Thoracic aorta (tissue), 2 donors: ENCODE measurements at regions not wholly inside any gene's neighbourhood (a gene's known extent, or its start where the extent isn't known, plus 50 kb on each side); places are given as distances from the start of the nearest gene placed in this dataset.

Experiments used
- ATAC-seq: fragments of 150-250 bp; one replicate; pipeline ENCODE4 v1.8.0; 2017; ENCODE audit warnings: low read depth; ENCODE audit not compliant: insufficient number of reproducible peaks, low FRiP score
- DNase-seq: peaks from one replicate; pipeline ENCODE4 v3.0.0-alpha.2; 2020; ENCODE audit warnings: low spot score
- H3K27ac ChIP-seq, 2 donors: fragments of 200-600 bp; sonication (generic); 1 replicate in 1 of 2; 2 replicates in 1 of 2; pipeline ENCODE4 v1.5.1; 2016; ENCODE audit warnings: mild to moderate bottlenecking in 2 of 2, moderate library complexity in 2 of 2
- H3K27me3 ChIP-seq: fragments of 200-600 bp; sonication (generic); replicated peaks from 2 replicates; pipeline ENCODE4 v1.6.0; 2016; ENCODE audit warnings: mild to moderate bottlenecking; ENCODE audit not compliant: insufficient read depth
- H3K36me3 ChIP-seq: fragments of 200-600 bp; sonication (generic); one replicate; pipeline ENCODE4 v1.5.1; 2016
- H3K4me1 ChIP-seq, 2 donors: fragments of 200-600 bp; sonication (generic); 1 replicate in 1 of 2; 2 replicates in 1 of 2; pipeline versions ENCODE4 v1.5.1 to v1.6.0; 2016; ENCODE audit warnings: low read depth in 2 of 2, mild to moderate bottlenecking in 1 of 2; ENCODE audit not compliant: control insufficient read depth in 1 of 2
- H3K4me3 ChIP-seq: fragments of 200-600 bp; sonication (generic); 2 replicates; pipeline ENCODE4 v1.5.1; 2016; ENCODE audit warnings: mild to moderate bottlenecking
- H3K9me3 ChIP-seq: fragments of 200-600 bp; sonication (generic); 2 replicates; pipeline ENCODE4 v1.5.1; 2016
- TF ChIP-seq, protein P1 (sequence below): fragments of 200-600 bp; sonication (generic); IDR thresholded peaks from one replicate; pipeline ENCODE4 v1.5.1; 2019; ENCODE audit warnings: antibody characterized with exemption

DNA sequence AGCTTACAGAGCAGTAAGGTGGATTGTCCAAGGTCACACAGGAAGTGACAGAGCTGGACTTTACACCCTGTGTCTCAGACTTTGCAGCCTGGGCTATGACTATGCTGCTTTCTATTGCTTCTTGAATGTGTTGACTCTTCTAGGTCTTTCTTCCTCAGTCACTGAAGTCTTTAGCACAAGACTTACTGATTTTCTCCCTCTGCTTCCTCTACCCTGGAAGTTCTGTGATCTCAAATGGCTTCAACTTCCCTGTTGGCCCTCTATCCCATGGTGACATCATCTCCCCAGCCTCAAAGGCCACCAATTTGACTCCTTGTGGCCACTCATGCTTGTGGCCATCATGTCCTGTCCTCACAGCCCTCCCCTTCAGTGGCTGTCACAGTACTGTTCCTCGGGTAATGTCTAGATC, 181.3 kb downstream of the HS3ST3A1 start:
- DNase-seq (no peak), ATAC-seq (no peak)
- H3K36me3 ChIP-seq, result no peaks in the 10 kb centered on the region
- H3K27me3 ChIP-seq, result no peaks in the 10 kb centered on the region
- H3K9me3 ChIP-seq, result no peaks in the 10 kb centered on the region
- TF ChIP-seq, protein P1, sequence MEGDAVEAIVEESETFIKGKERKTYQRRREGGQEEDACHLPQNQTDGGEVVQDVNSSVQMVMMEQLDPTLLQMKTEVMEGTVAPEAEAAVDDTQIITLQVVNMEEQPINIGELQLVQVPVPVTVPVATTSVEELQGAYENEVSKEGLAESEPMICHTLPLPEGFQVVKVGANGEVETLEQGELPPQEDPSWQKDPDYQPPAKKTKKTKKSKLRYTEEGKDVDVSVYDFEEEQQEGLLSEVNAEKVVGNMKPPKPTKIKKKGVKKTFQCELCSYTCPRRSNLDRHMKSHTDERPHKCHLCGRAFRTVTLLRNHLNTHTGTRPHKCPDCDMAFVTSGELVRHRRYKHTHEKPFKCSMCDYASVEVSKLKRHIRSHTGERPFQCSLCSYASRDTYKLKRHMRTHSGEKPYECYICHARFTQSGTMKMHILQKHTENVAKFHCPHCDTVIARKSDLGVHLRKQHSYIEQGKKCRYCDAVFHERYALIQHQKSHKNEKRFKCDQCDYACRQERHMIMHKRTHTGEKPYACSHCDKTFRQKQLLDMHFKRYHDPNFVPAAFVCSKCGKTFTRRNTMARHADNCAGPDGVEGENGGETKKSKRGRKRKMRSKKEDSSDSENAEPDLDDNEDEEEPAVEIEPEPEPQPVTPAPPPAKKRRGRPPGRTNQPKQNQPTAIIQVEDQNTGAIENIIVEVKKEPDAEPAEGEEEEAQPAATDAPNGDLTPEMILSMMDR, result no peak
- H3K27ac ChIP-seq, result no peak overlapping the region
- no peaks in the 10 kb centered on the region for H3K4me1 ChIP-seq
- H3K4me3 ChIP-seq, result no peak overlapping the region

DNA sequence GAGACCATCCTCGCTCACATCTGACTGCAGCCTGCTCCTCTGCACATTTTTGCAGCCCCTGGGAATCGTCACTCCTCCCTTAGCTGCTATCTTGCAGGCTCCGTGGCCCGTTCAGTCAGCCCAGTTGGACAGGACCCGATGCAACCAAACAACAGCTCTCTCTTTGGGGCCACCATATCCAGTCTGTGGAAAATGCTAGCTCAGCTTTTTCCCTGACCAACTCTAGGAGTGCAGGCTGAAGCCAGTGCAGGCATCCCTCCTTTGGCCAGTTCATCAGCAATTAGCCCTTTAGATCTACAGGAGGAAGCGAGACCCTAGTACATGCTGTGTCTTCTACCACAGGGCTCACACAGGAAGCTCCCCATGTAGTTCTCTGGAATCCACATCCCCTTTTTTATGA, 182.1 kb downstream of the HS3ST3A1 start:
- no peak for DNase-seq
- H3K9me3 ChIP-seq, result no peaks in the 10 kb centered on the region
- no peaks in the 10 kb centered on the region for H3K27me3 ChIP-seq
- H3K36me3 ChIP-seq, result no peaks in the 10 kb centered on the region
- TF ChIP-seq, protein P1, result no peak
- no peak overlapping the region for H3K27ac ChIP-seq
- no peak for ATAC-seq
- no peaks in the 10 kb centered on the region for H3K4me1 ChIP-seq
- H3K4me3 ChIP-seq, result no peak overlapping the region

DNA sequence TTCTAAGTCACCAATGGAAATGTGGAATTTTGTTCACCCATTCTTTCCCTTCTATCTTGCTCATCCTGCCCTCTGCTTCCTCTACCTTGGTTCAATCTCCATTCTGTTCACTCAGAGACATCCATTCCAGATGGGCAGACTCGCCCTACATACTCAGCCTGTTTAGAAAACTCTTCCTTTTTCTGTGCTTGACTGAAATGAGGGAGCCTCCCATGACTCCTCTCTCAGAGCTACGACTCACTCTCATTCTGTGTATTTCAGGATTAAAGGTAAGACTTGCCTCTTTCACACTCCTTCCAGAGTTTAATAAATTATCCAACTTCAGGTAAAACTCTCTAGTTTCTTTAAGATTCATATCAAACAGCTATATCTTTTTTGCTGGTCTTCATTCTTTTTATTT, 182.8 kb downstream of the HS3ST3A1 start:
- ATAC-seq (no peak), DNase-seq (no peak)
- no peaks in the 10 kb centered on the region for H3K9me3 ChIP-seq
- H3K4me3 ChIP-seq, result no peak overlapping the region
- TF ChIP-seq, protein P1, result no peak
- no peaks in the 10 kb centered on the region for H3K4me1 ChIP-seq
- no peaks in the 10 kb centered on the region for H3K27me3 ChIP-seq
- H3K36me3 ChIP-seq, result no peaks in the 10 kb centered on the region
- no peak overlapping the region for H3K27ac ChIP-seq

DNA sequence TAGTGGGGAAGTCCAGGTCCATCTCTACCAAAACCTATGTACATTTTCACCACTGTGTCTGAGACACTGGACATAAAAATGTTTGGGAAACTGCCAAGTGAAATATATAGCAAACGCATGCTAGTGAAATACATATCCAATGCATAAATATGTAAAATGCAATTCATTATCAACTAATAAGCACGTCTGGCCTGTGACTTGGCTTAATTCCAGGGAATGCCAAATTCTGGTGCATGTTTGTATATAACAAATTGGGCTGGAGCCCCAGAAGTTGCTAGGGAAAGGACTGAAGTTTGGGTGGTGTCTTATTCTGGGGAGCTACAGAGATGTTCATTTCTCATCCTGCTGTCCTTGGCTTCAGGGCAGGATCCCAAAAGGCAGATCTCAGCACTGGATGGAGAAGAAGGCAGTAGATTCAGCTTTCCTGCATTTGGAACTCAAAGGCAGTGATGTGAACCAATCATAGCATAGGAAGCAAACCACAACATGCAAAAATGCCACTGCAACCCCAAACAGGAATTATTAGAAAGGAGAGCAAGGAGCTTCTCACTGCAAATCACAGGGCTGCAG, 184.3 kb downstream of the HS3ST3A1 start:
- H3K27ac ChIP-seq, result no peak overlapping the region
- no peak for ATAC-seq
- no peak overlapping the region for H3K4me3 ChIP-seq
- no peaks in the 10 kb centered on the region for H3K4me1 ChIP-seq
- no peaks in the 10 kb centered on the region for H3K36me3 ChIP-seq
- no peak for DNase-seq
- H3K27me3 ChIP-seq, result no peaks in the 10 kb centered on the region
- no peaks in the 10 kb centered on the region for H3K9me3 ChIP-seq
- TF ChIP-seq, protein P1, result no peak

DNA sequence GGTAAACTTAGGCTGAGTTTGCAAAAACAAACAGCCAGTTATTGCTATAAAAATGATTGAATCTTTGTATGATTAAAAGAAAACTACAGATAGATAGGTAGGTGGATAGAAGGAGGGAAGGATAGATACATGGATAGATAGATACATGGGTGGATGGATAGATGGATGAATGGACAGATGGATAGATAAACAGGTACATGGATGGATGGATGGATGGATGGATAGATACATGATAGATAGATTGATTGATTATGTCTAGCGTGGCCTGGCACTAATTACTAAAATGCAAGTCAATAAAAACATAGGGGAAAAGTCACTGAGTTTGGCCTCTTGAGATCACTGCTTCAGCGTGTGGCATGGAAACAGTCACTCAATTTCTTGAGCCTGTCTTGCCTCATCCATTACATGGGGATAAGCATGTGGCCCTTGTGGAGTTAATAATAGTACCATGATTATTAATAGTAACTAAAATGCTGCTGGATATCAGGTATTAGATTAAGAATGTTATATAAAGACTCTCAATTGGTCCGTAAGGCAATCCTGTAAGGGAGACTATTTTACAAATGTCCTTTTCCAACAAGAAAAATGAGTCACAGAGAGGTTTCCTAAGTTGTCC, 184.9 kb downstream of the HS3ST3A1 start:
- no peaks in the 10 kb centered on the region for H3K9me3 ChIP-seq
- no peak for DNase-seq
- H3K4me1 ChIP-seq, result no peaks in the 10 kb centered on the region
- no peak overlapping the region for H3K4me3 ChIP-seq
- TF ChIP-seq, protein P1, result no peak
- H3K27me3 ChIP-seq, result no peaks in the 10 kb centered on the region
- no peak for ATAC-seq
- H3K36me3 ChIP-seq, result no peaks in the 10 kb centered on the region
- H3K27ac ChIP-seq, result no peak overlapping the region
